Fibroblast of the aortic adventitia (primary cell): ENCODE measurements at regions not wholly inside any gene's neighbourhood (a gene's known extent, or its start where the extent isn't known, plus 50 kb on each side); places are given as distances from the start of the nearest gene placed in this dataset.
A peak's percentile ranks its signal among the peaks of the same experiment; 100 is the strongest.
"Not testable (repeated sequence)": the region's sequence is repeated elsewhere in the genome, so short reads cannot be mapped to it uniquely, and the experiment has no call there.

Experiments used
- DNase-seq: peaks from one replicate; pipeline ENCODE4 v3.0.0-alpha.2; 2010; ENCODE audit warnings: low read depth
- H3K4me3 ChIP-seq: 2 replicates; pipeline ENCODE4 v1.5.1; 2011; ENCODE audit warnings: low read depth, mild to moderate bottlenecking, control low read depth, low read length, moderate library complexity
- TF ChIP-seq, protein P1 (sequence below): IDR thresholded peaks from 2 replicates; pipeline ENCODE4 v1.5.1; 2011; ENCODE audit warnings: mild to moderate bottlenecking, low read length, control low read depth, inconsistent platforms; ENCODE audit not compliant: insufficient read depth

GRCh38 chrX:131394384-131394783, 105.3 kb upstream of the IGSF1 start:
- H3K4me3 ChIP-seq = no peak overlapping the region
- TF ChIP-seq, protein P1, sequence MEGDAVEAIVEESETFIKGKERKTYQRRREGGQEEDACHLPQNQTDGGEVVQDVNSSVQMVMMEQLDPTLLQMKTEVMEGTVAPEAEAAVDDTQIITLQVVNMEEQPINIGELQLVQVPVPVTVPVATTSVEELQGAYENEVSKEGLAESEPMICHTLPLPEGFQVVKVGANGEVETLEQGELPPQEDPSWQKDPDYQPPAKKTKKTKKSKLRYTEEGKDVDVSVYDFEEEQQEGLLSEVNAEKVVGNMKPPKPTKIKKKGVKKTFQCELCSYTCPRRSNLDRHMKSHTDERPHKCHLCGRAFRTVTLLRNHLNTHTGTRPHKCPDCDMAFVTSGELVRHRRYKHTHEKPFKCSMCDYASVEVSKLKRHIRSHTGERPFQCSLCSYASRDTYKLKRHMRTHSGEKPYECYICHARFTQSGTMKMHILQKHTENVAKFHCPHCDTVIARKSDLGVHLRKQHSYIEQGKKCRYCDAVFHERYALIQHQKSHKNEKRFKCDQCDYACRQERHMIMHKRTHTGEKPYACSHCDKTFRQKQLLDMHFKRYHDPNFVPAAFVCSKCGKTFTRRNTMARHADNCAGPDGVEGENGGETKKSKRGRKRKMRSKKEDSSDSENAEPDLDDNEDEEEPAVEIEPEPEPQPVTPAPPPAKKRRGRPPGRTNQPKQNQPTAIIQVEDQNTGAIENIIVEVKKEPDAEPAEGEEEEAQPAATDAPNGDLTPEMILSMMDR = no peak
- no peak for DNase-seq

DNA sequence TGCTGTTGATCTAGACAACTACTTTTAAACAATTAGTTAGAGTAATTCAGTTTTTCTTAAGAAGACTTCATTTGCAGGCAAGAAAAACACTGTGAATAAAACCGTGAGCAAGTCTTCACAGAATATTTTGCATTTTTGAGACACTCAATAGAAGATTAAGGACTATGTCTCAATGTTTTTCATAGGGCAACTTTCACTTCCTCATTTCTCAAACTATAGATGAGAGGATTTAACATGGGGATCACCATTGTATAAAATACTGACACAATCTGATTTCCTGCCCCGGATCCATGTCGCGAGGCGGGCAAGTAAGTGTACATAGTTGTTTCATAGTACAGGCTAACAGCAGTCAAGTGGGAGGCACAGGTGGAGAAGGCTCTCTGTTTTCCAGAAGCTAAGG, 108.8 kb upstream of the IGSF1 start:
- no peak for DNase-seq
- TF ChIP-seq, protein P1 = no peak

GRCh38 chrX:131399678-131400428, 110.7 kb upstream of the IGSF1 start:
- DNase-seq = no peak
- H3K4me3 ChIP-seq = no peak overlapping the region
- TF ChIP-seq, protein P1 = no peak

More for the DNA sequence above, 108.8 kb upstream of the IGSF1 start:
- H3K4me3 ChIP-seq = no peak overlapping the region

DNA sequence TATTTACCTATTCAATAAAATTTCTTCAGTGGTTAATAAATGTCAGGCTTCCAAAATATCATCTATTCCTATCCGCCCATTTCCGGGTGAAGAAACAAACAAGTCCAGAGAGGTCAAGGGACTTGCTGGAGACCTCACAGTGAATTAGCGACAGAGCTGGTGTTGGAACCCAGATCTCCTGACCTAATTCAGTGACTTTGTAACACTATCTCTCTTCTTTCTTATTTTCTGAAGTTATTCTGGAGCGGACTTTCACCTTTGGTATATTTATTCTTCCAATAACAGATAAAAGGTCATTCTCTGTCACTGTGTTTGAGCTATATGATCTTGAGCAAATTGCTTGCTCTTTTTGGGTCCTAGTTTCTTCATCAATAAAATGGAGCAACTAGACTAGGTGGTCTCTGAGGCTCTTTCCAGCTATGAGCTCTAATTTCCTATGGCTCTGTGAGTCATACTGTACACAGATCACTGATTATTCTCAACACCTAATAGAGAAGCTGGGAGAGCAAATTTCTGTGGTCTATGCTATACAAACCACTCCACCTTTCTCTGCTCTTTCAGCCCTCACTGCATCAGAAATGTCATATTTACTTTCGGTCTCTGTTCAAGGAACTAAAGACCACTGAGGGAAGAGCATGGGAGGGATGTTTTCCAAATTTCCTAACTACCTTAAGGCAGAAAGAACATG, 113.2 kb upstream of the IGSF1 start:
- TF ChIP-seq, protein P1 = no peak
- DNase-seq = no peak
- H3K4me3 ChIP-seq = no peak overlapping the region

GRCh38 chrX:131405497-131405896, 116.4 kb upstream of the IGSF1 start:
- no peak for DNase-seq
- H3K4me3 ChIP-seq = no peak overlapping the region
- TF ChIP-seq, protein P1 = peak; percentile 19

DNA sequence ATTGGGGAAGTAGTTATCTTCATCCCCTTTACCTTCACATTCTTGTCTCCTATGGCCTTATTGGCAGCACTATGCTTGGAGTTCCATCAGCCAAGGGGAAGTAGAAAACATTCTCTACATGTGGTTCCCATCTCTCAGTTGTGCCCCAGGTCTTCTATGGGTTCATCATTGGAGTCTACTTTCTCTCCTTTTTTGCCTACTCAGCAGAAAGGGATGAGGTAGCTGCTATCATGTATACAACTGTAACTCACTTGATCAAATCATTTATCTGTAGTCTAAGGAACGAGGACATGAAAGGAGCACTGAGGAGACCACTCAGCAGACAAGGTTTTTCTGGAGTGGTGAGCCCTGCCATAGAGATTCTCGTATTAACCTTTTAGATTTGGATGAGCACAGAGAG, 119.0 kb upstream of the OR13H1 start:
- DNase-seq = no peak
- H3K4me3 ChIP-seq = no peak overlapping the region
- TF ChIP-seq, protein P1 = no peak

GRCh38 chrX:131430465-131430864, 113.4 kb upstream of the OR13H1 start:
- not testable (repeated sequence) for DNase-seq, H3K4me3 ChIP-seq
